GM21723 (cell line): ENCODE measurements at regions not wholly inside any gene's neighbourhood (a gene's known extent, or its start where the extent isn't known, plus 50 kb on each side); places are given as distances from the start of the nearest gene placed in this dataset.
"Not testable (repeated sequence)": the region's sequence is repeated elsewhere in the genome, so short reads cannot be mapped to it uniquely, and the experiment has no call there.

Source experiments
- ATAC-seq: cut with Tn5 transposase; IDR thresholded peaks from one replicate; pipeline ENCODE4 v1.9.1; 2021; ENCODE audit warnings: mild to moderate bottlenecking, moderate library complexity; ENCODE audit not compliant: unreplicated experiment

DNA sequence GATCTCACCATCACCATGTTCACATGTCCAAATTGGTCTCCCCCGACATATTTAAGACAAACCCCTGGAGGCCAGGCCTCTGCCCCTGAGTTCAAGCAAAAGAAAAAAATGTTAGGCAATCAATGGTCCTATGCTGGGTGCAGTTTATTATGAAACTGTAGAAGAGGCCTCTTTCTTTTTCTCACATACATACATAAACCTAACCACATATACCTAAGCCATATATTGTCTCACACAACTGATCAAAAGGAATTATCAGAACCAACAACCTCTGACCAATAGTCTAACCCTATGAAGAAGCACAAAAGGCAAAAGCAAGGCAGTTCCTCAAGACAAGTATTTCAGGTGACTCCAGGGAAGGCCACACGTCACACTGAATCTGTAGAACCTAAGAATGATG, 49.9 kb downstream of the ILRUN start:
- no peak for ATAC-seq

- no peak for ATAC-seq
These were observed 50.9 kb downstream of the ILRUN start for GRCh38 chr6:34645627-34646026.

GRCh38 chr6:34644716-34645115, 51.9 kb downstream of the ILRUN start:
- ATAC-seq = no peak

DNA sequence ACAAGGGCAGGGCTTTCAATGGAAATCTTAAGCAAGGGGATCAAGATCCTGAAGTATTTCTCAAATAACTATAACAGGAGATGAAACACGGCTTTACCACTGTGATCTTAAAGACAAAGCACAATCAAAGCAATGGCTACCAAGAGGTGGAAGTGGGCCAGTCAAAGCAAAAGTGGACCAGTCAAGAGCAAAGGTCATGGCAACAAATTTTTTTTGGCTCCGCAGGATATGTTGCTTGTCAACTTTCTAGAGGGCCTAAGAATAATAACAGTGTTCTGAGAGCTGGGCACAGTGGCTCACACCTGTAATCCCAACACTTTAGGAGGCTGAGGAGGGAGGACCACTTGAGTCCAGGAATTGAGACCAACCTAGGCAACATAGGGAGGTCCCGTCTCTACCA, 54.1 kb downstream of the ILRUN start:
- no peak for ATAC-seq

GRCh38 chr6:34640074-34640849, 56.3 kb downstream of the ILRUN start:
- ATAC-seq = not testable (repeated sequence)

DNA sequence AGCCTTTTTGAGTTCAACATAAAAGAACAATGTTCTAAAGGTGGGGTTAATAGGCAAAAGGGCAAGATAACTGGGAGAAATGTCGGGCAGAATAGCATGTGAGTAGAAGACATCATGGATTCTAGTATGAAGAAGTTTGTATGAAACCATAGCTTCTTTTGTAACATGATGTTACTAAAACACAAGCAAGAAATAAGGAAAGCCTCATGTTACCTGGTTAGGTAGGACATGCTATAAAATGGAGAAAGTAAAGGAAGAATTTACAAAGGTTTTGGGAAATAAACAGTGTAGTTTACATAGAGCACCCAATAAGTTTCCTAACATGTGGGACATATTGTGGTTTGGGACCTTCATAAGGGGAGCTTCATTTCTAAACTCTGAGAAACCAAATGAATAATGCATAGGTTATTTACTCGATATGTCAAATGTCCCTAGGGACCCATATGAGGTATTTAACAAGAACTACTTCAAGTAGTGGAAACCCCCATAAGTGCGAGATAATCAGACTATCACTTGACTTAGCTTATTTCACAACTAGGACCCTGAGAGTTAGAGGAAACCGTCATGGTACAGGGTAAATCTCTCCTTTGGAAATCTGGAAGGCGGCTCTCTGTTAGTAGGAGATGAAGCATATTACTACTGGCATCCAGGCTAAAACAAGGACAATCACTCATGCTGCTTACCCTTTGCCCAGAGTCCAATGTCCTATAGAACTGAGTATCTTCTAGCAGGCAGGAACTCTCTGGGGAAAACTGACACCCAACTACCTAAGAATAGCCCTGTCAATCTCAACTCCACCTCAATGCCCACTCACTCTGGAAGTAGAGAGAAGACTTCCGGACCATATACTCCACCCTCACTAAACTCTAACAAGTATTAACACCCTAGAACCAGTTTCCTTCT, 57.5 kb downstream of the ILRUN start:
- peak; percentile 66 for ATAC-seq

- no peak for ATAC-seq
These were observed 62.8 kb downstream of the ILRUN start for GRCh38 chr6:34633785-34634184.

DNA sequence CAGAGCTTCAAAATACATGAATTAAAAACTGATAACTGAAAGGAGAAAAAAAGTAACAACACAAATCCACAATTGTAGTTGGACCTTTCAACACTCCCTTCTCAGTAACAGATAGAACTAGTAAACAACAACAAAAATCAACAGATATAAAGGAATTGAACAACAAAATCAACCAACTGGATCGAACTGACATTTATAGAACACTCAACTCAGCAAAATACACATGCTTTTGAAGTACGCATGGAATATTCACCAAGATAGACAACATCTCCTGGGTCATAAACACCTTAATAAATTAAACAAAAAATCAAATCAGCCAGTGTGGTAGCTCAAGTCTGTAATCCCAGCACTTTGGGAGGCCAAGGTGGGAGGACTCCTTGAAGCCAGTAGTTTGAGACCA, 63.3 kb downstream of the ILRUN start:
- ATAC-seq = no peak

DNA sequence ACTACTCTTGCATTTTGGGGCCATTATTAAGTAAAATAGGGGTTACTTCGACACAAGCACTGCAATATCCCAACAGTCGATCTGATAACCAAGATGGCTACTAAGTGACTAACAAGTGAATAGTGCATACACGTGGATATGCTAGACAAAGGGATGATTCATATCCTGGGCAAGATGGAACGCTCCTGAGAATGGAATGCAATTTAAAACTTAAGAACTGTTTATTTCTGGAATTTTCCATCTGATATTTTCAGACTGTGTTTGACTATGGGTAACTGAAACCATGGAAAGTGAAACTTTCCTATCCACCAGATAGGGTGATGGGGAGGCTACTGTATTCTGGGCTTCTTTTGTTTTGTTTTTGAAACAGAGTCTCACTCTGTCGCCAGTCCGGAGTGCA, 66.5 kb downstream of the ILRUN start:
- ATAC-seq = no peak

- ATAC-seq = no peak
These were observed 69.3 kb downstream of the ILRUN start for GRCh38 chr6:34627296-34627695.

DNA sequence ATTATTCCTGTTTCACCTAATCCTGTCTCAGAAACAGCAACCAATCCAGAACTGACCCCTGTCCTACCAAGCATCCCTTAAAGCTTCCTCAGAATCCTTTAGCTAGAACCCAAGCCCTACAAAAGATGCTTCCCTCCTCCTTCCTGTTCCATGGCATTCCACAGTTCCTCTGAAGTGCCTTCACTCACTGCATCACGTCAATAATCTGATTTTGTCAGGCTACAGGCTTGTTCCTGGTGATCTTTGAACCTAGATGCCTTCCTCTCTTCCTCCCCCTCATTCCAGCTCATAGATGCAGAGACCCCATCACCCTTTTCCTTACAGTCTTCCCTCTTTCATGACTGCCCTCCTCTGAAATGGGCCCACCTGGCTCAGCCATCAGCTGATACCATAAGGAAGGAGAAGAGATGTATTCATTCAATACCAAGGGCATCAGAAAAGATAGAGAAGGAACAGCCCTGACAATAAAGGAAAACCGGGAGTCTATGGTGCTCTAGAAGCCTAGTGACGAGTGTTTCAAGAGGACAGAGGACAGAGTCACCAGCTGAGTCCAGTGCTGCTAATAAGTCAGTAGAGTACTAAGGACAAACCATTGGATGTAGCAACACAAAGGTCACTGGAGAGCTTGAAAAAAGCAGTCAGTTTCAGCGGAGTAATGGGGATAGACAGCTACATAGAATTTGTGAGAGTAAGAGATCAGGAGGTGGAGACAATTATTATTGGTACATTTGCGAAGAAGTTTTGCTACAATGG, 62.5 kb upstream of the SPDEF start:
- no peak for ATAC-seq

DNA sequence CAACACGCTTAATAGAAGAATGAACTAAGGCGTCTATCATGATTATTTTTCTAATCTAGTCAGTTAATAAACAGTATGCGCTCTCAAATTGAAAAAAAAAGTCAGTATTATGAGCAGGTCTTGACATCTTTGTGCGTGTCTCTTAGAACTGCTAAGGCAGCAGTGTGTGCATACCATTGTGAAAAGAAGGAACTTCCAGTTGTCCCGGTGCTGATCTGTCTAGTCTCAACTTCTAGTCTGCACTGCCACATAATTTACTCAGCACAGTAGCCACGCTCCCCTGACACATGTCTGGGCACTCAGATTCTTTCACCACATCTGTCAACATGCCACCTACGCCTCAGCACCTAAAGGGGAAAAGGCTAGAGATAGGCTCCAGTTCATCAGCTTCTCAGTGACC, 61.1 kb upstream of the SPDEF start:
- ATAC-seq = no peak

DNA sequence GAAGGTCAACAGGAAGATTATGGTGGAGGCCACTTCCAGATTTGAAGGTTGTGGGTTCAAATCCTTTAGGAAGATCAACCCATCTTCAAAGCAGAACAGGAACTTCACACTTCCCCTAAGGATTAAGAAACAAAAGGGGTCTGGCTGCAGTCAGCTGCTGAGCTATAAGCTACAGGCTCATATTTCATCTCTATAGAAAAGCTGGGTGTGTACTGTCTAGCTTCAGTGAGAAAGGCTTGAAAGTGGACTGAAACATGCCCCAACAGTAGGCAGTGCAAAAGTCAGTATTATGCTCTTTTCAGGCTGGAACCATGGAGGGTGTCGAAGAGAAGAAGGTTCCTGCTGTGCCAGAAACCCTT, 60.1 kb upstream of the SPDEF start:
- no peak for ATAC-seq

GRCh38 chr6:34615574-34616226, 59.6 kb upstream of the SPDEF start:
- no peak for ATAC-seq

- ATAC-seq = no peak
These were observed 54.8 kb upstream of the SPDEF start for GRCh38 chr6:34610819-34611477.

DNA sequence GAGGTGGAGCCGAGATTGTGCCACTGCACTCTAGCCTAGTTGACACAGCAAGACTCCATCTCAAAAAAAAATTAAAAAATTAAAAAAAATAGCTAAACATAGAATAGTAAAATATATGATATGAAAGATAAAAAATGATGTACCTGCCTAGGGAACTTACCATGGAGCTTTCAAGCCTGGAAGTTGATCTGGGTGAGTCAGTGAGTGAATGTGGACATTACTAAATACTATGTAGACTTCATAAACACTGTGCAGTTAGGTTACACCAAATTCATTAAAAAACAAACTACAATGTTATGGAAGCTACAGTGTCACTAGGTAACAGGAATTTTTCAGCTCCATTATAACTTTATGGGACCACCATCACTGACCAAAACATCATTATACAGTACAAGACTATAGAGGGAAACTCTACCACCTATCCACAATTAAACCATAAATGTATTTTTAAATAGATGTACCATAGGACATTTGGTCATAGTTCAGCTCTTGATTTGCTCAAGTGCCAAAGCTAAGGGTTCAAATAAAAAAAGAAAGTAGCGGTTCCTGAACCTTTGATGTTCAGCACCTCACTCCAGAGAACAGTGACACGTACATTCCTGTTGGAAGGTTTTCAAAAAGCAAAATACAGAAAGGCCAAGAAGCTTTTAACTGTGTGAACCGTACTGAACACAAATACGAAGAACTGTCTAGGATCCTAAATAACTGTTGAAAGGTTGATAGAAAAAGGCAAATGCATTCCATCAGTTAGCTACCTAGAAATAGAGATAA, 52.4 kb upstream of the SPDEF start:
- no peak for ATAC-seq

GRCh38 chr6:34606477-34607265, 50.5 kb upstream of the SPDEF start:
- ATAC-seq = no peak
